ENCODE measurements at regions not wholly inside any gene's neighbourhood (a gene's known extent, or its start where the extent isn't known, plus 50 kb on each side); places are given as distances from the start of the nearest gene placed in this dataset.

GRCh38 chr22:49543876-49544275 is 283.8 kb downstream of the BRD1 start:
- no peak for ATAC-seq

- ATAC-seq = no peak
These were observed 285.9 kb downstream of the BRD1 start for GRCh38 chr22:49541693-49542230.

GRCh38 chr22:49540913-49541692 is 286.6 kb downstream of the BRD1 start:
- ATAC-seq = no peak

GRCh38 chr22:49540084-49540912 is 287.4 kb downstream of the BRD1 start:
- no peak for ATAC-seq

GRCh38 chr22:49538006-49538405 is 289.7 kb downstream of the BRD1 start:
- ATAC-seq = no peak

- ATAC-seq = no peak
These were observed 291.0 kb downstream of the BRD1 start for GRCh38 chr22:49536571-49537131.

- ATAC-seq = no peak
These were observed 292.0 kb downstream of the BRD1 start for GRCh38 chr22:49535527-49536125.

GRCh38 chr22:49535126-49535525 is 292.5 kb downstream of the BRD1 start:
- no peak for ATAC-seq

GRCh38 chr22:49534386-49534785 is 293.3 kb downstream of the BRD1 start:
- ATAC-seq = no peak

GRCh38 chr22:49533886-49534285 is 293.8 kb downstream of the BRD1 start:
- ATAC-seq = no peak

- ATAC-seq = no peak
These were observed 294.5 kb downstream of the BRD1 start for GRCh38 chr22:49532869-49533802.

- no peak for ATAC-seq
These were observed 296.3 kb downstream of the BRD1 start for GRCh38 chr22:49531368-49531791.

- ATAC-seq = no peak
These were observed 296.9 kb downstream of the BRD1 start for GRCh38 chr22:49530671-49531367.

GRCh38 chr22:49528420-49528720 is 299.3 kb downstream of the BRD1 start:
- no peak for ATAC-seq

GRCh38 chr22:49527611-49528419 is 299.9 kb downstream of the BRD1 start:
- no peak for ATAC-seq

- ATAC-seq = no peak
These were observed 301.7 kb downstream of the BRD1 start for GRCh38 chr22:49525801-49526535.

- no peak for ATAC-seq
These were observed 302.3 kb downstream of the BRD1 start for GRCh38 chr22:49525360-49525759.

- no peak for ATAC-seq
These were observed 303.3 kb downstream of the BRD1 start for GRCh38 chr22:49524362-49524761.

GRCh38 chr22:49523374-49524008 is 304.2 kb downstream of the BRD1 start:
- no peak for ATAC-seq

Measured in activated CD4-positive, CD25-positive, alpha-beta regulatory T cell treated with anti-CD3 and anti-CD28 coated beads, Interleukin-2, amount 50 U/mL, for 24 hours (primary cell).